K562 (cell line): ENCODE measurements at regions not wholly inside any gene's neighbourhood (a gene's known extent, or its start where the extent isn't known, plus 50 kb on each side); places are given as distances from the start of the nearest gene placed in this dataset.

Experiments
- CHD1 ChIP-seq: fragments of 200-600 bp; sonication (generic); IDR thresholded peaks from one replicate; pipeline ENCODE4 v1.6.1; 2012; ENCODE audit warnings: mild to moderate bottlenecking, moderate library complexity, low read length, inconsistent platforms
- POLR2A ChIP-seq: fragments of 450-650 bp; conservative IDR thresholded peaks from 2 replicates; pipeline ENCODE4 v1.6.1; 2016
- RAD51 ChIP-seq: fragments of 450-650 bp; IDR thresholded peaks from 2 replicates; pipeline ENCODE4 v1.7.1; 2016; ENCODE audit warnings: low read depth, mild to moderate bottlenecking, borderline replicate concordance
- RB1 ChIP-seq: fragments of 450-650 bp; IDR thresholded peaks from 2 replicates; pipeline ENCODE4 v1.6.1; 2017; ENCODE audit warnings: low read depth, mild to moderate bottlenecking
- ZNF197 ChIP-seq: fragments of 200-800 bp; sonication (Bioruptor generic); IDR thresholded peaks from 2 replicates; pipeline ENCODE4 v1.6.1; 2016; ENCODE audit warnings: low read depth, missing genetic modification characterization, missing compliant biosample characterization
- ZNF384 ChIP-seq: IDR thresholded peaks from 2 replicates; pipeline ENCODE4 v1.6.1; 2012; ENCODE audit warnings: low read depth, low read length, improper control_type of control experiment
- ZNF551 ChIP-seq: fragments of 250-450 bp; sonication (Bioruptor Pico); IDR thresholded peaks from 2 replicates; pipeline ENCODE4 v1.5.0; 2021; ENCODE audit warnings: mild to moderate bottlenecking, moderate library complexity
- TF ChIP-seq, protein P1 (sequence below): fragments of 250-450 bp; sonication (Bioruptor Pico); IDR thresholded peaks from 2 replicates; pipeline ENCODE4 v1.8.0; 2022; ENCODE audit warnings: moderate library complexity, mild to moderate bottlenecking, inconsistent platforms
- TF ChIP-seq, protein P2 (sequence below): IDR thresholded peaks from 2 replicates; pipeline ENCODE4 v1.6.1; 2012; ENCODE audit warnings: low read depth, low read length, improper control_type of control experiment, borderline replicate concordance
- TF ChIP-seq, protein P3 (sequence below): fragments of 450-650 bp; IDR thresholded peaks from 2 replicates; pipeline ENCODE4 v1.7.1; 2018; ENCODE audit warnings: mild to moderate bottlenecking, low read depth; ENCODE audit not compliant: partially characterized antibody
- TF ChIP-seq, protein P4 (sequence below), 3 experiments: IDR thresholded peaks in 2 of 3; conservative IDR thresholded peaks in 1 of 3; 2 replicates each; pipeline ENCODE4 v1.5.1; 2011 to 2012; ENCODE audit warnings: low read length in 3 of 3, mild to moderate bottlenecking in 3 of 3, control low read depth in 2 of 3, improper control_type of control experiment in 1 of 3, inconsistent platforms in 1 of 3, low read depth in 1 of 3, mixed read lengths in 1 of 3, moderate library complexity in 1 of 3; ENCODE audit not compliant: insufficient read depth in 2 of 3
- TF ChIP-seq, protein P5 (sequence below): fragments of 250-450 bp; sonication (Bioruptor Pico); IDR thresholded peaks from 2 replicates; pipeline ENCODE4 v1.5.0; 2020; ENCODE audit warnings: mild to moderate bottlenecking, borderline replicate concordance
- TF ChIP-seq, protein P6 (sequence below): fragments of 450-650 bp; IDR thresholded peaks from 2 replicates; pipeline ENCODE4 v1.6.1; 2016; ENCODE audit warnings: low read depth

DNA sequence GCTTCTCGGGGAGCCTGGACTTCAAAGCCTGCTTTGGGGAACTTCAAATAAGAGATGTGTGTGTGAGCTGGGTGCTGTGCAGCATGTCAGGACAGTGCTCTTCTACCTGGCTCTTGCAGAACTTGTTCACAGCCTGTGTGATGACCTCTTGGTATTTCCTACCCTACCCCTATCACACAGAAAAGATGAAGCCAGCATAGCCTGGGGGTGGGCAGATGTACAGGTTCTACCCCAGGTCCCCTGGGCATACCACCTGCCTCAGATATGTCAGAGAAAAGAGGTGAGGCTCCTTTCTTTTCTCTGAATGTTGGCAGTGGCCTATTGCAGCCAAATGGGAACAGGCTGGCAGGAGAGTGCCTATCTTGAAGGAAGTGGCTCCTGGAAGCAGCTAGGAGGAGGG lies 111.7 kb upstream of the ALG10B start:
- TF ChIP-seq, protein P1, sequence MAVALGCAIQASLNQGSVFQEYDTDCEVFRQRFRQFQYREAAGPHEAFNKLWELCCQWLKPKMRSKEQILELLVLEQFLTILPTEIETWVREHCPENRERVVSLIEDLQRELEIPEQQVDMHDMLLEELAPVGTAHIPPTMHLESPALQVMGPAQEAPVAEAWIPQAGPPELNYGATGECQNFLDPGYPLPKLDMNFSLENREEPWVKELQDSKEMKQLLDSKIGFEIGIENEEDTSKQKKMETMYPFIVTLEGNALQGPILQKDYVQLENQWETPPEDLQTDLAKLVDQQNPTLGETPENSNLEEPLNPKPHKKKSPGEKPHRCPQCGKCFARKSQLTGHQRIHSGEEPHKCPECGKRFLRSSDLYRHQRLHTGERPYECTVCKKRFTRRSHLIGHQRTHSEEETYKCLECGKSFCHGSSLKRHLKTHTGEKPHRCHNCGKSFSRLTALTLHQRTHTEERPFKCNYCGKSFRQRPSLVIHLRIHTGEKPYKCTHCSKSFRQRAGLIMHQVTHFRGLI (CRISPR knock-in tag) = no peak
- no peak for TF ChIP-seq ZNF384
- TF ChIP-seq ZNF197 (CRISPR knock-in tag) = no peak
- TF ChIP-seq, protein P2, sequence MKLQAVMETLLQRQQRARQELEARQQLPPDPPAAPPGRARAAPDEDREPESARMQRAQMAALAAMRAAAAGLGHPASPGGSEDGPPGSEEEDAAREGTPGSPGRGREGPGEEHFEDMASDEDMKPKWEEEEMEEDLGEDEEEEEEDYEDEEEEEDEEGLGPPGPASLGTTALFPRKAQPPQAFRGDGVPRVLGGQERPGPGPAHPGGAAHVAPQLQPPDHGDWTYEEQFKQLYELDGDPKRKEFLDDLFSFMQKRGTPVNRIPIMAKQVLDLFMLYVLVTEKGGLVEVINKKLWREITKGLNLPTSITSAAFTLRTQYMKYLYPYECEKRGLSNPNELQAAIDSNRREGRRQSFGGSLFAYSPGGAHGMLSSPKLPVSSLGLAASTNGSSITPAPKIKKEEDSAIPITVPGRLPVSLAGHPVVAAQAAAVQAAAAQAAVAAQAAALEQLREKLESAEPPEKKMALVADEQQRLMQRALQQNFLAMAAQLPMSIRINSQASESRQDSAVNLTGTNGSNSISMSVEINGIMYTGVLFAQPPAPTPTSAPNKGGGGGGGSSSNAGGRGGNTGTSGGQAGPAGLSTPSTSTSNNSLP = no peak
- TF ChIP-seq RAD51 = no peak
- TF ChIP-seq, protein P3, sequence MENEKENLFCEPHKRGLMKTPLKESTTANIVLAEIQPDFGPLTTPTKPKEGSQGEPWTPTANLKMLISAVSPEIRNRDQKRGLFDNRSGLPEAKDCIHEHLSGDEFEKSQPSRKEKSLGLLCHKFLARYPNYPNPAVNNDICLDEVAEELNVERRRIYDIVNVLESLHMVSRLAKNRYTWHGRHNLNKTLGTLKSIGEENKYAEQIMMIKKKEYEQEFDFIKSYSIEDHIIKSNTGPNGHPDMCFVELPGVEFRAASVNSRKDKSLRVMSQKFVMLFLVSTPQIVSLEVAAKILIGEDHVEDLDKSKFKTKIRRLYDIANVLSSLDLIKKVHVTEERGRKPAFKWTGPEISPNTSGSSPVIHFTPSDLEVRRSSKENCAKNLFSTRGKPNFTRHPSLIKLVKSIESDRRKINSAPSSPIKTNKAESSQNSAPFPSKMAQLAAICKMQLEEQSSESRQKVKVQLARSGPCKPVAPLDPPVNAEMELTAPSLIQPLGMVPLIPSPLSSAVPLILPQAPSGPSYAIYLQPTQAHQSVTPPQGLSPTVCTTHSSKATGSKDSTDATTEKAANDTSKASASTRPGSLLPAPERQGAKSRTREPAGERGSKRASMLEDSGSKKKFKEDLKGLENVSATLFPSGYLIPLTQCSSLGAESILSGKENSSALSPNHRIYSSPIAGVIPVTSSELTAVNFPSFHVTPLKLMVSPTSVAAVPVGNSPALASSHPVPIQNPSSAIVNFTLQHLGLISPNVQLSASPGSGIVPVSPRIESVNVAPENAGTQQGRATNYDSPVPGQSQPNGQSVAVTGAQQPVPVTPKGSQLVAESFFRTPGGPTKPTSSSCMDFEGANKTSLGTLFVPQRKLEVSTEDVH = no peak
- no peak for TF ChIP-seq ZNF551 (CRISPR knock-in tag)
- TF ChIP-seq, protein P4, sequence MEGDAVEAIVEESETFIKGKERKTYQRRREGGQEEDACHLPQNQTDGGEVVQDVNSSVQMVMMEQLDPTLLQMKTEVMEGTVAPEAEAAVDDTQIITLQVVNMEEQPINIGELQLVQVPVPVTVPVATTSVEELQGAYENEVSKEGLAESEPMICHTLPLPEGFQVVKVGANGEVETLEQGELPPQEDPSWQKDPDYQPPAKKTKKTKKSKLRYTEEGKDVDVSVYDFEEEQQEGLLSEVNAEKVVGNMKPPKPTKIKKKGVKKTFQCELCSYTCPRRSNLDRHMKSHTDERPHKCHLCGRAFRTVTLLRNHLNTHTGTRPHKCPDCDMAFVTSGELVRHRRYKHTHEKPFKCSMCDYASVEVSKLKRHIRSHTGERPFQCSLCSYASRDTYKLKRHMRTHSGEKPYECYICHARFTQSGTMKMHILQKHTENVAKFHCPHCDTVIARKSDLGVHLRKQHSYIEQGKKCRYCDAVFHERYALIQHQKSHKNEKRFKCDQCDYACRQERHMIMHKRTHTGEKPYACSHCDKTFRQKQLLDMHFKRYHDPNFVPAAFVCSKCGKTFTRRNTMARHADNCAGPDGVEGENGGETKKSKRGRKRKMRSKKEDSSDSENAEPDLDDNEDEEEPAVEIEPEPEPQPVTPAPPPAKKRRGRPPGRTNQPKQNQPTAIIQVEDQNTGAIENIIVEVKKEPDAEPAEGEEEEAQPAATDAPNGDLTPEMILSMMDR (IDR thresholded peaks at IDR 0.05 in 2 of 3, conservative IDR thresholded peaks at IDR 0.05 in 1 of 3; ENCODE audit: insufficient read depth in 2 of 3, low read depth in 1 of 3, low read length in 3 of 3) = no peak
- no peak for TF ChIP-seq POLR2A
- no peak for TF ChIP-seq CHD1
- TF ChIP-seq, protein P5, sequence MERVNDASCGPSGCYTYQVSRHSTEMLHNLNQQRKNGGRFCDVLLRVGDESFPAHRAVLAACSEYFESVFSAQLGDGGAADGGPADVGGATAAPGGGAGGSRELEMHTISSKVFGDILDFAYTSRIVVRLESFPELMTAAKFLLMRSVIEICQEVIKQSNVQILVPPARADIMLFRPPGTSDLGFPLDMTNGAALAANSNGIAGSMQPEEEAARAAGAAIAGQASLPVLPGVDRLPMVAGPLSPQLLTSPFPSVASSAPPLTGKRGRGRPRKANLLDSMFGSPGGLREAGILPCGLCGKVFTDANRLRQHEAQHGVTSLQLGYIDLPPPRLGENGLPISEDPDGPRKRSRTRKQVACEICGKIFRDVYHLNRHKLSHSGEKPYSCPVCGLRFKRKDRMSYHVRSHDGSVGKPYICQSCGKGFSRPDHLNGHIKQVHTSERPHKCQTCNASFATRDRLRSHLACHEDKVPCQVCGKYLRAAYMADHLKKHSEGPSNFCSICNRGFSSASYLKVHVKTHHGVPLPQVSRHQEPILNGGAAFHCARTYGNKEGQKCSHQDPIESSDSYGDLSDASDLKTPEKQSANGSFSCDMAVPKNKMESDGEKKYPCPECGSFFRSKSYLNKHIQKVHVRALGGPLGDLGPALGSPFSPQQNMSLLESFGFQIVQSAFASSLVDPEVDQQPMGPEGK (CRISPR knock-in tag) = no peak
- TF ChIP-seq, protein P6, sequence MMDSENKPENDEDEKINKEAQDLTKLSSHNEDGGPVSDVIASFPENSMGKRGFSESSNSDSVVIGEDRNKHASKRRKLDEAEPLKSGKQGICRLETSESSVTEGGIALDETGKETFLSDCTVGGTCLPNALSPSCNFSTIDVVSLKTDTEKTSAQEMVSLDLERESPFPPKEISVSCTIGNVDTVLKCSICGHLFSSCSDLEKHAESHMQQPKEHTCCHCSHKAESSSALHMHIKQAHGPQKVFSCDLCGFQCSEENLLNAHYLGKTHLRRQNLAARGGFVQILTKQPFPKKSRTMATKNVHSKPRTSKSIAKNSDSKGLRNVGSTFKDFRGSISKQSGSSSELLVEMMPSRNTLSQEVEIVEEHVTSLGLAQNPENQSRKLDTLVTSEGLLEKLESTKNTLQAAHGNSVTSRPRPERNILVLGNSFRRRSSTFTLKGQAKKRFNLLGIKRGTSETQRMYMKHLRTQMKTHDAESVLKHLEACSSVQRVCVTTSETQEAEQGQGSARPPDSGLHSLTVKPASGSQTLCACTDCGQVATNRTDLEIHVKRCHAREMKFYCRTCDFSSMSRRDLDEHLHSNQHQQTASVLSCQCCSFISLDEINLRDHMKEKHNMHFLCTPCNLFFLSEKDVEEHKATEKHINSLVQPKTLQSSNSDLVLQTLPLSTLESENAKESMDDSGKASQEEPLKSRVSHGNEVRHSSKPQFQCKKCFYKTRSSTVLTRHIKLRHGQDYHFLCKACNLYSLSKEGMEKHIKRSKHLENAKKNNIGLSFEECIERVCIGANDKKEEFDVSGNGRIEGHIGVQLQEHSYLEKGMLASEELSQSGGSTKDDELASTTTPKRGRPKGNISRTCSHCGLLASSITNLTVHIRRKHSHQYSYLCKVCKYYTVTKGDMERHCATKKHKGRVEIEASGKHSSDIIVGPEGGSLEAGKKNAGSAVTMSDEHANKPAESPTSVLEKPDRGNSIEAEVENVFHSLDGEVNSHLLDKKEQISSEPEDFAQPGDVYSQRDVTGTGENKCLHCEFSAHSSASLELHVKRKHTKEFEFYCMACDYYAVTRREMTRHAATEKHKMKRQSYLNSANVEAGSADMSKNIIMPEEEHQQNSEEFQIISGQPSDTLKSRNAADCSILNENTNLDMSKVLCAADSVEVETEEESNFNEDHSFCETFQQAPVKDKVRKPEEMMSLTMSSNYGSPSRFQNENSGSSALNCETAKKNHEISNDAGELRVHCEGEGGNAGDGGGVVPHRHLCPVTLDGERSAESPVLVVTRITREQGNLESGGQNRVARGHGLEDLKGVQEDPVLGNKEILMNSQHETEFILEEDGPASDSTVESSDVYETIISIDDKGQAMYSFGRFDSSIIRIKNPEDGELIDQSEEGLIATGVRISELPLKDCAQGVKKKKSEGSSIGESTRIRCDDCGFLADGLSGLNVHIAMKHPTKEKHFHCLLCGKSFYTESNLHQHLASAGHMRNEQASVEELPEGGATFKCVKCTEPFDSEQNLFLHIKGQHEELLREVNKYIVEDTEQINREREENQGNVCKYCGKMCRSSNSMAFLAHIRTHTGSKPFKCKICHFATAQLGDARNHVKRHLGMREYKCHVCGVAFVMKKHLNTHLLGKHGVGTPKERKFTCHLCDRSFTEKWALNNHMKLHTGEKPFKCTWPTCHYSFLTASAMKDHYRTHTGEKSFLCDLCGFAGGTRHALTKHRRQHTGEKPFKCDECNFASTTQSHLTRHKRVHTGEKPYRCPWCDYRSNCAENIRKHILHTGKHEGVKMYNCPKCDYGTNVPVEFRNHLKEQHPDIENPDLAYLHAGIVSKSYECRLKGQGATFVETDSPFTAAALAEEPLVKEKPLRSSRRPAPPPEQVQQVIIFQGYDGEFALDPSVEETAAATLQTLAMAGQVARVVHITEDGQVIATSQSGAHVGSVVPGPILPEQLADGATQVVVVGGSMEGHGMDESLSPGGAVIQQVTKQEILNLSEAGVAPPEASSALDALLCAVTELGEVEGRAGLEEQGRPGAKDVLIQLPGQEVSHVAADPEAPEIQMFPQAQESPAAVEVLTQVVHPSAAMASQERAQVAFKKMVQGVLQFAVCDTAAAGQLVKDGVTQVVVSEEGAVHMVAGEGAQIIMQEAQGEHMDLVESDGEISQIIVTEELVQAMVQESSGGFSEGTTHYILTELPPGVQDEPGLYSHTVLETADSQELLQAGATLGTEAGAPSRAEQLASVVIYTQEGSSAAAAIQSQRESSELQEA = no peak
- TF ChIP-seq RB1 = no peak
